ENCODE measurements at regions not wholly inside any gene's neighbourhood (a gene's known extent, or its start where the extent isn't known, plus 50 kb on each side); places are given as distances from the start of the nearest gene placed in this dataset.

DNA sequence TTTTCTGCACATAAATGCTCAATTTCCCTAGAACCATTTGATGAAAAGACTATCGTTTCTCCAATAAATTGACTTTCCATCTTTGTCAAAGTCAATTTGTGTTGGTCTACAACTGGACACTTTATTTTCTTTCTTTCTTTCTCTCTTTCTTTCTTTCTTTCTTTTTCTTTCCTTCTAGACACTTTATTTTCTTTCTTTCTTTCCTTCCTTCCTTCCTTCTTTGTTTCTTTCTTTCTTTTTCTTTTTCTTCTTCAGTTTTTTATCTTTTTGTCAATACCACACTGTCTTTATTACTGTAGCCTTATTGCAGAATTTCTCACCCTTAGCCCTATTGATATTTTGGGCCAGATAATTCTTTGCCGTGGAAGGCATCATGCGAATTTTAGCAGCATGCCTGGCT lies 73.5 kb downstream of the FASLG start:
- Histone ChIP-seq H3K27me3 (ENCODE audit: insufficient read depth, low read depth, severe bottlenecking) (peaks cover 24% of the 10 kb centered on the region), H3K36me3 (no peaks in the 10 kb centered on the region), H3K4me3 (ENCODE audit: low read depth, low read length) (no peak overlapping the region), H3K27ac (no peak overlapping the region), H3K9me3 (ENCODE audit: severe bottlenecking) (peaks cover 5% of the 10 kb centered on the region)
- DNase-seq, result no peak
- TF ChIP-seq CTCF (IDR thresholded peaks at IDR 0.05; ENCODE audit: low read depth, low read length), result no peak

DNA sequence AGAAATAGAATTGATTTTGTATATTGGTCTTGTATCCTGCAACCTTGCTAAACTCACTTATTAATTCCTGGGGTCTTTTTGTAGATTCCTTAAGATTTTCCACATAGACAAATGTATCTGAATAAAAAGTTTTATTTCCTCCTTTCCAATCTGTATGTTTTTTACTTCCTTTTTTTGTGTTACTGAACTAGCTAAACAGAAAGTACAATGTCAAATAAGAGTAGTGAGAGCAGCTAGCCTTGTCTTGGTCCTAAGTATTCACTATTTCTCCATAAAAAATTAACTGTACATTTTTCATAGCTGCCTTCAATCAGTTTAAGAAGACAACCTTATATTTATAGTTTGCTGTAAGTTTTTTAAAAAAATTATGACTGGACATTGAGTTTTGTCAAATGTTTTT lies 74.9 kb downstream of the FASLG start:
- peaks cover under 1% of the 10 kb centered on the region for H3K9me3 ChIP-seq (ENCODE audit: severe bottlenecking)
- no peak for TF ChIP-seq CTCF (IDR thresholded peaks at IDR 0.05; ENCODE audit: low read depth, low read length)
- peaks cover 28% of the 10 kb centered on the region for H3K27me3 ChIP-seq (ENCODE audit: insufficient read depth, low read depth, severe bottlenecking)
- no peak for DNase-seq
- H3K4me3 ChIP-seq (ENCODE audit: low read depth, low read length), result no peak overlapping the region
- no peaks in the 10 kb centered on the region for H3K36me3 ChIP-seq
- H3K27ac ChIP-seq, result no peak overlapping the region

DNA sequence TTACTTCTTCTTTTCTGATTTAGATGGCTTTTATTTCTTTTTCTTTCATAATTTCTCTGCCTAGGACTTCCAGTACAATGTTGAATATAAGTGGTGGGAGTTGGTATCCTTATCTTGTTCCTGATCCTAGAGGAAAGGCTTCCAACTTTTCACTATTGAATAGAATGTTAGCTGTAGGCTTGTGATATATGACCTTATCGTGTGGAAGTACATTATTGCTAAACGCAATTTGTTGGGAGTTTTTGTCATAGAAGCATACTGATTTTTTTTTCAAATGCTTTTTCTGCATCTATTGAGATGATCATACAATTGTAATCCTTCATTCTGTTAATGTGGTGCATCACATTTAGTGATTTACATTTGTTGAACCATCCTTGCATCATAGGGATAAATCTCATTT lies 79.5 kb downstream of the FASLG start:
- Histone ChIP-seq H3K27ac (no peak overlapping the region), H3K27me3 (ENCODE audit: insufficient read depth, low read depth, severe bottlenecking) (peaks cover 16% of the 10 kb centered on the region), H3K4me3 (ENCODE audit: low read depth, low read length) (no peak overlapping the region), H3K36me3 (no peaks in the 10 kb centered on the region), H3K9me3 (ENCODE audit: severe bottlenecking) (no peaks in the 10 kb centered on the region)
- no peak for DNase-seq
- TF ChIP-seq CTCF (IDR thresholded peaks at IDR 0.05; ENCODE audit: low read depth, low read length), result no peak

DNA sequence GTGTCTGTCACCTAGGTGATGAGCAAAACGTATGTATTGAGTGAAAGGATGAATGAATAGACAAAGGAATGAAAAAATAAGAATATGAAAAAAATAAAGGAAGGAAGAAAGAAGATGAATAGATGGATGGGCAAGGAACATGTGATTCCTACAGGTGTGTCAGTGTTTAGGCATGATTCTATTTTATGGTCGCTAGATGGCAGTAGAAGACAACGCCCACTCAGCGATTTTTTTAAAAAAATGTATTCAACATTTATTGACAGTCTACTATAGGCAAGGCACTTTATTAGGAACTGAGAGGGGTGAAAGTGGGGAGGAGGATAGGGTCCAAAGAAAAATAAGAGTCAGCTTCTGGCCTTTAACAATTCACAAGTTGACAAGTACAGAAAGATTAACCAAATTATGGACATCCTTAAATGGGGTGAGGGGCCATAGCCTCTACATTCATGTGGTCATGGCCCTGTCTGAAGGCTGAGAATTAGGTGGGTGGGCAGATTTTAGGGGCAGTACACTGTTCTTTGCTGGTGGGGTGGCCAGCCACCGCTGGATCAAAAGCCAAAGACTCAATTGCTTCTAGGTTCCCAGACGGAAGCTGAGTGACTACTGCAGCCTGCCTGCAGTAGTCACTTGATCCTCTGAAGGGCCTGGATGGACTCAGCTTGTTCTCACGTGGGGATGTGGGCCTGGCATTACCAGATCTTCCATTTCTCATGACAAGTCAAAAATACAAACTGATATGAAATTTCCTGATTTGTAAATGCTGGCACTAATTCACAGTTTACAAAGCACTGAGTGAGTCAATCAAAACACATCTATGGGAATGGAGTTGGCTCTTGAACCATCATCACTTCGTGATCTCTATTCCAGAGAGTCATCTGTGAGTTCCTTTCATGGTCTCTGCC lies 83.9 kb downstream of the FASLG start:
- no peaks in the 10 kb centered on the region for H3K9me3 ChIP-seq (ENCODE audit: severe bottlenecking)
- H3K27ac ChIP-seq, result no peak overlapping the region
- peak; percentile 65 for TF ChIP-seq CTCF (IDR thresholded peaks at IDR 0.05; ENCODE audit: low read depth, low read length)
- no peak overlapping the region for H3K4me3 ChIP-seq (ENCODE audit: low read depth, low read length)
- no peaks in the 10 kb centered on the region for H3K36me3 ChIP-seq
- DNase-seq, result no peak
- peaks cover 16% of the 10 kb centered on the region for H3K27me3 ChIP-seq (ENCODE audit: insufficient read depth, low read depth, severe bottlenecking)

- Histone ChIP-seq H3K27me3 (ENCODE audit: insufficient read depth, low read depth, severe bottlenecking) (peaks cover 14% of the 10 kb centered on the region), H3K4me3 (ENCODE audit: low read depth, low read length) (no peak overlapping the region), H3K27ac (no peak overlapping the region), H3K36me3 (no peaks in the 10 kb centered on the region), H3K9me3 (ENCODE audit: severe bottlenecking) (no peaks in the 10 kb centered on the region)
- DNase-seq, result peak; percentile 26
- peak; percentile 63 for TF ChIP-seq CTCF (IDR thresholded peaks at IDR 0.05; ENCODE audit: low read depth, low read length)
Measured at GRCh38 chr1:172745014-172745413, 86.1 kb downstream of the FASLG start.

All from WERI-Rb-1 (cell line).